EH (cell line): ENCODE measurements at regions not wholly inside any gene's neighbourhood (a gene's known extent, or its start where the extent isn't known, plus 50 kb on each side); places are given as distances from the start of the nearest gene placed in this dataset.

Experiments
- DNase-seq: peaks from one replicate; pipeline ENCODE4 v3.0.0-alpha.2; 2015; ENCODE audit warnings: low read depth

GRCh38 chr4:89599026-89599425, 237.9 kb downstream of the SNCA start:
- no peak for DNase-seq

GRCh38 chr4:89598602-89599001, 238.4 kb downstream of the SNCA start:
- DNase-seq, result no peak

- no peak for DNase-seq
Observed at GRCh38 chr4:89595125-89595789, 241.7 kb downstream of the SNCA start.

GRCh38 chr4:89590128-89590527, 246.8 kb downstream of the SNCA start:
- no peak for DNase-seq

GRCh38 chr4:89588421-89588820, 248.5 kb downstream of the SNCA start:
- DNase-seq, result no peak

GRCh38 chr4:89587364-89587763, 249.6 kb downstream of the SNCA start:
- DNase-seq, result no peak

- DNase-seq, result peak; percentile 8
Observed at GRCh38 chr4:89586864-89587263, 250.1 kb downstream of the SNCA start.

GRCh38 chr4:89586318-89586717, 250.6 kb downstream of the SNCA start:
- DNase-seq, result no peak

GRCh38 chr4:89582756-89583505, 254.0 kb downstream of the SNCA start:
- no peak for DNase-seq

- no peak for DNase-seq
Observed at GRCh38 chr4:89579771-89580170, 257.2 kb downstream of the SNCA start.

- DNase-seq, result no peak
Observed at GRCh38 chr4:89576246-89576645, 260.7 kb downstream of the SNCA start.

- DNase-seq, result no peak
Observed at GRCh38 chr4:89575840-89576239, 261.1 kb downstream of the SNCA start.

GRCh38 chr4:89574176-89574575, 262.8 kb downstream of the SNCA start:
- no peak for DNase-seq

- no peak for DNase-seq
Observed at GRCh38 chr4:89573656-89574055, 263.3 kb downstream of the SNCA start.

GRCh38 chr4:89572224-89572858, 264.6 kb downstream of the SNCA start:
- DNase-seq, result no peak

GRCh38 chr4:89570931-89571330, 263.3 kb upstream of the GPRIN3 start:
- no peak for DNase-seq

- no peak for DNase-seq
Observed at GRCh38 chr4:89567936-89568335, 260.3 kb upstream of the GPRIN3 start.

- DNase-seq, result no peak
Observed at GRCh38 chr4:89563431-89563830, 255.8 kb upstream of the GPRIN3 start.

GRCh38 chr4:89562746-89563145, 255.1 kb upstream of the GPRIN3 start:
- no peak for DNase-seq

GRCh38 chr4:89561048-89561447, 253.4 kb upstream of the GPRIN3 start:
- no peak for DNase-seq

GRCh38 chr4:89558147-89558546, 250.5 kb upstream of the GPRIN3 start:
- no peak for DNase-seq

GRCh38 chr4:89556601-89557305, 249.2 kb upstream of the GPRIN3 start:
- no peak for DNase-seq

GRCh38 chr4:89551191-89551590, 243.6 kb upstream of the GPRIN3 start:
- no peak for DNase-seq
